ENCODE measurements at regions not wholly inside any gene's neighbourhood (a gene's known extent, or its start where the extent isn't known, plus 50 kb on each side); places are given as distances from the start of the nearest gene placed in this dataset.
"Not testable (repeated sequence)": the region's sequence is repeated elsewhere in the genome, so short reads cannot be mapped to it uniquely, and the experiment has no call there.

- H3K4me1 ChIP-seq (replicated peaks in 1 of 2; ENCODE audit: control insufficient read depth in 2 of 2, insufficient read depth in 2 of 2, low read length in 2 of 2); FAIRE-seq; in situ Hi-C loops (cut with MboI); H3K36me3 ChIP-seq (ENCODE audit: control insufficient read depth, insufficient read depth, low read length); ATAC-seq; H3K27ac ChIP-seq (ENCODE audit: extremely low read depth, low read depth, low read length); H3K27me3 ChIP-seq (ENCODE audit: control insufficient read depth in 2 of 2, insufficient read depth in 2 of 2, low read length in 2 of 2); H3K9ac ChIP-seq (ENCODE audit: insufficient read depth in 1 of 2, low read depth in 2 of 2, low read length in 2 of 2); H3K9me3 ChIP-seq (replicated peaks; ENCODE audit: control insufficient read depth, insufficient read depth, low read depth, low read length); H4K20me1 ChIP-seq (replicated peaks; ENCODE audit: control insufficient read depth, insufficient read depth, low read length); H3K9me1 ChIP-seq (ENCODE audit: control insufficient read depth, insufficient read depth, low read length); H3K4me2 ChIP-seq (ENCODE audit: insufficient read depth, low read length); DNase-seq (ENCODE audit: extremely low read depth in 1 of 4, low spot score in 3 of 4); H3K79me2 ChIP-seq (ENCODE audit: control insufficient read depth, insufficient read depth, low read length); H2AFZ ChIP-seq (ENCODE audit: low read depth, low read length); intact Hi-C loops (cut with micrococcal nuclease); POLR2A ChIA-PET; BruUV-seq (replicated peaks); CTCF ChIA-PET (ENCODE audit: low intra/inter-chr PET ratio); H3K4me3 ChIP-seq: not testable (repeated sequence)
- WGBS (ENCODE audit: insufficient coverage, low coverage, missing lambda C conversion rate), result 0% methylated on average over 2 of the region's 4 CpGs
These were observed 167.8 kb upstream of the PWP1 start for GRCh38 chr12:107517816-107518215.

- BruUV-seq (replicated peaks), result no TSS peak
- H3K4me1 ChIP-seq (replicated peaks in 1 of 2; ENCODE audit: control insufficient read depth in 2 of 2, insufficient read depth in 2 of 2, low read length in 2 of 2), result no peaks in the 10 kb centered on the region
- H3K9me3 ChIP-seq (replicated peaks; ENCODE audit: control insufficient read depth, insufficient read depth, low read depth, low read length), result no peaks in the 10 kb centered on the region
- no peak overlapping the region for H3K9ac ChIP-seq (ENCODE audit: insufficient read depth in 1 of 2, low read depth in 2 of 2, low read length in 2 of 2)
- H3K27me3 ChIP-seq (ENCODE audit: control insufficient read depth in 2 of 2, insufficient read depth in 2 of 2, low read length in 2 of 2), result peaks cover 2 to 9% of the 10 kb centered on the region in 2 experiments; a peak in 4 of 5 replicates
- CTCF ChIA-PET (ENCODE audit: low intra/inter-chr PET ratio), result no interaction called here
- in situ Hi-C loops (cut with MboI), result no loop called here
- H4K20me1 ChIP-seq (replicated peaks; ENCODE audit: control insufficient read depth, insufficient read depth, low read length), result no peaks in the 10 kb centered on the region
- no peaks in the 10 kb centered on the region for H3K9me1 ChIP-seq (ENCODE audit: control insufficient read depth, insufficient read depth, low read length)
- FAIRE-seq (no peak), DNase-seq (ENCODE audit: extremely low read depth in 1 of 4, low spot score in 3 of 4) (no peak), ATAC-seq (no peak)
- intact Hi-C loops (cut with micrococcal nuclease), result no loop called here
- no peak overlapping the region for H2AFZ ChIP-seq (ENCODE audit: low read depth, low read length)
- H3K79me2 ChIP-seq (ENCODE audit: control insufficient read depth, insufficient read depth, low read length), result no peaks in the 10 kb centered on the region
- POLR2A ChIA-PET, result no interaction called here
- TF ChIP-seq ATF2 (CRISPR knock-in tag; IDR thresholded peaks at IDR 0.05), result no peak
- TF ChIP-seq RBM17 (IDR thresholded peaks at IDR 0.05; ENCODE audit: borderline replicate concordance, low read depth, low read length), result no peak
- TF ChIP-seq SREBF1 (IDR thresholded peaks at IDR 0.05; ENCODE audit: borderline replicate concordance, low read depth, low read length), result no peak
- no peak for TF ChIP-seq E2F4 (CRISPR knock-in tag; IDR thresholded peaks at IDR 0.05; ENCODE audit: low read depth)
- no peak for TF ChIP-seq POLR2AphosphoS2 (IDR thresholded peaks at IDR 0.05; ENCODE audit: low read length)
- no peak for TF ChIP-seq ZKSCAN8 (CRISPR knock-in tag; IDR thresholded peaks at IDR 0.05)
- TF ChIP-seq ZBTB43 (CRISPR knock-in tag; IDR thresholded peaks at IDR 0.05), result no peak
- TF ChIP-seq TBP (optimal IDR thresholded peaks at IDR 0.05; ENCODE audit: low read depth, low read length), result no peak
- no peak for TF ChIP-seq CREB3L1 (IDR thresholded peaks at IDR 0.05; ENCODE audit: borderline replicate concordance, low read depth)
- TF ChIP-seq MAFG (tag; conservative IDR thresholded peaks at IDR 0.05), result no peak
- H3K4me2 ChIP-seq (ENCODE audit: insufficient read depth, low read length), result no peak overlapping the region
- no peak overlapping the region for H3K27ac ChIP-seq (ENCODE audit: extremely low read depth, low read depth, low read length)
- 0% methylated on average over 4 of the region's 4 CpGs for WGBS (ENCODE audit: insufficient coverage, low coverage, missing lambda C conversion rate)
- H3K36me3 ChIP-seq (ENCODE audit: control insufficient read depth, insufficient read depth, low read length), result no peaks in the 10 kb centered on the region
- H3K4me3 ChIP-seq, result no peak overlapping the region
These were observed 166.7 kb upstream of the PWP1 start for GRCh38 chr12:107518868-107519267.
